ENCODE measurements at regions not wholly inside any gene's neighbourhood (a gene's known extent, or its start where the extent isn't known, plus 50 kb on each side); places are given as distances from the start of the nearest gene placed in this dataset.

- no peaks in the 10 kb centered on the region for H3K4me1 ChIP-seq (ENCODE audit: control insufficient read depth, extremely low read depth, insufficient read depth, low read length)
- ChIA-PET CTCF (no interaction called here), POLR2A (no interaction called here)
- no peaks in the 10 kb centered on the region for H3K9me1 ChIP-seq (replicated peaks; ENCODE audit: control insufficient read depth, extremely low read depth, insufficient read depth, low read length)
- H3K36me3 ChIP-seq (ENCODE audit: control insufficient read depth in 2 of 2, extremely low read depth in 1 of 2, insufficient read depth in 2 of 2, low read length in 2 of 2): no peaks in the 10 kb centered on the region
- DNase-seq (ENCODE audit: low read depth, low spot score) (no peak), FAIRE-seq (no peak)
- H3K27me3 ChIP-seq (ENCODE audit: control insufficient read depth in 2 of 2, insufficient read depth in 2 of 2, low read length in 2 of 2): no peaks in the 10 kb centered on the region
- dilution Hi-C loops (cut with MboI; ENCODE audit: extremely low pct_ligation_motif_present, low sequenced_read_pairs): no loop called here
- H3K4me3 ChIP-seq (replicated peaks in 1 of 3; ENCODE audit: insufficient read depth in 1 of 3, low read depth in 1 of 3, low read length in 3 of 3): no peak overlapping the region
- H3K4me2 ChIP-seq (ENCODE audit: insufficient read depth, low read length): no peak overlapping the region
- intact Hi-C loops (cut with micrococcal nuclease): no loop called here
- H2AFZ ChIP-seq (ENCODE audit: low read depth, low read length): no peak overlapping the region
- H3K79me2 ChIP-seq (ENCODE audit: control insufficient read depth, insufficient read depth, low read length): no peaks in the 10 kb centered on the region
- no peak overlapping the region for H3K27ac ChIP-seq (ENCODE audit: insufficient read depth, low read depth, low read length)
- H3K9ac ChIP-seq (replicated peaks; ENCODE audit: extremely low read depth, insufficient read depth, low read length): no peak overlapping the region
- H4K20me1 ChIP-seq (replicated peaks; ENCODE audit: control insufficient read depth, extremely low read depth, insufficient read depth, low read length): no peaks in the 10 kb centered on the region
- no TSS peak for BruUV-seq (replicated peaks)
- peaks cover 2% of the 10 kb centered on the region for H3K9me3 ChIP-seq (replicated peaks; ENCODE audit: control insufficient read depth, insufficient read depth, low read length)
- TF ChIP-seq POLR2A (IDR thresholded peaks at IDR 0.05; ENCODE audit: low read depth, low read length): no peak
- no peak for TF ChIP-seq MYC (IDR thresholded peaks at IDR 0.05; ENCODE audit: low read depth, low read length)
- TF ChIP-seq MAX (IDR thresholded peaks at IDR 0.05; ENCODE audit: insufficient read depth, insufficient read length): no peak
- no peak for TF ChIP-seq POLR2AphosphoS5 (IDR thresholded peaks at IDR 0.05; ENCODE audit: insufficient read depth, low read depth, low read length)
- TF ChIP-seq EZH2 (IDR thresholded peaks at IDR 0.05; ENCODE audit: borderline replicate concordance, low read depth, low read length, severe bottlenecking): no peak
- no peak for TF ChIP-seq GATA2 (IDR thresholded peaks at IDR 0.05; ENCODE audit: insufficient read depth, insufficient read length, low read depth, low read length)
- TF ChIP-seq FOS (IDR thresholded peaks at IDR 0.05; ENCODE audit: borderline replicate concordance, insufficient read depth, low read length): no peak
- TF ChIP-seq CTCF (IDR thresholded peaks at IDR 0.05; ENCODE audit: extremely low read depth in 1 of 2, insufficient read depth in 1 of 2, low read depth in 1 of 2, low read length in 2 of 2): no peak
- no peak for TF ChIP-seq JUN (IDR thresholded peaks at IDR 0.05; ENCODE audit: borderline replicate concordance, insufficient read depth, insufficient read length, low read depth)
Measured at GRCh38 chr11:79971255-79971654, 530.4 kb upstream of the TENM4 start.
